Left ventricle myocardium inferior (tissue), 1 donor: ENCODE measurements at regions not wholly inside any gene's neighbourhood (a gene's known extent, or its start where the extent isn't known, plus 50 kb on each side); places are given as distances from the start of the nearest gene placed in this dataset.

Source experiments
- DNase-seq: peaks from one replicate; pipeline ENCODE4 v3.0.0-alpha.2; 2020
- H3K27ac ChIP-seq: fragments of 200-600 bp; replicated peaks from 2 replicates; pipeline ENCODE4 v1.8.0; 2021
- H3K27me3 ChIP-seq: fragments of 200-600 bp; 2 replicates; pipeline ENCODE4 v1.8.0; 2021; ENCODE audit warnings: low read depth
- H3K36me3 ChIP-seq: fragments of 200-600 bp; 2 replicates; pipeline ENCODE4 v1.8.0; 2021
- H3K4me1 ChIP-seq: fragments of 200-600 bp; 2 replicates; pipeline ENCODE4 v1.8.0; 2021
- H3K4me3 ChIP-seq: fragments of 200-600 bp; 2 replicates; pipeline ENCODE4 v1.8.0; 2021; ENCODE audit warnings: mild to moderate bottlenecking, moderate library complexity
- H3K9me3 ChIP-seq: fragments of 200-600 bp; replicated peaks from 2 replicates; pipeline ENCODE4 v1.8.0; 2021
- CTCF ChIP-seq: fragments of 200-600 bp; IDR thresholded peaks from 2 replicates; pipeline ENCODE4 v1.8.0; 2021; ENCODE audit warnings: antibody characterized with exemption, mild to moderate bottlenecking, borderline replicate concordance
- intact Hi-C: fragments of 100-400 bp; cut with micrococcal nuclease; formaldehyde crosslinking; loops from one replicate; pipeline ENCODE4 v1.11.0; 2022
- donor health status: DM: no; HTN: yes; CAD: no; lungs with severe emphysema.

- DNase-seq = no peak
- TF ChIP-seq CTCF = no peak
These were observed 112.6 kb downstream of the PDCL3 start for GRCh38 chr2:100675373-100675772.

GRCh38 chr2:100675855-100676254, 113.1 kb downstream of the PDCL3 start:
- Histone ChIP-seq H3K9me3 (no peaks in the 10 kb centered on the region), H3K27me3 (no peaks in the 10 kb centered on the region), H3K4me1 (peaks cover 23% of the 10 kb centered on the region), H3K27ac (no peak overlapping the region), H3K4me3 (no peak overlapping the region), H3K36me3 (no peaks in the 10 kb centered on the region)
- intact Hi-C loops = no loop called here
- TF ChIP-seq CTCF = no peak
- no peak for DNase-seq

More at GRCh38 chr2:100675373-100675772, 112.6 kb downstream of the PDCL3 start:
- H3K4me3 ChIP-seq = no peak overlapping the region
- no peaks in the 10 kb centered on the region for H3K9me3 ChIP-seq
- no peaks in the 10 kb centered on the region for H3K27me3 ChIP-seq
- intact Hi-C loops = no loop called here
- peaks cover 23% of the 10 kb centered on the region for H3K4me1 ChIP-seq
- no peak overlapping the region for H3K27ac ChIP-seq
- H3K36me3 ChIP-seq = no peaks in the 10 kb centered on the region

GRCh38 chr2:100676346-100676745, 113.6 kb downstream of the PDCL3 start:
- no peak for DNase-seq
- H3K27ac ChIP-seq = no peak overlapping the region
- no peaks in the 10 kb centered on the region for H3K9me3 ChIP-seq
- H3K36me3 ChIP-seq = no peaks in the 10 kb centered on the region
- TF ChIP-seq CTCF = no peak
- H3K4me3 ChIP-seq = no peak overlapping the region
- no peaks in the 10 kb centered on the region for H3K27me3 ChIP-seq
- intact Hi-C loops = no loop called here
- H3K4me1 ChIP-seq = peaks cover 23% of the 10 kb centered on the region

- Histone ChIP-seq H3K4me1 (peaks cover 18% of the 10 kb centered on the region), H3K27me3 (no peaks in the 10 kb centered on the region), H3K36me3 (no peaks in the 10 kb centered on the region), H3K27ac (no peak overlapping the region), H3K9me3 (no peaks in the 10 kb centered on the region), H3K4me3 (no peak overlapping the region)
- DNase-seq = no peak
- intact Hi-C loops = no loop called here
- no peak for TF ChIP-seq CTCF
These were observed 114.9 kb downstream of the PDCL3 start for GRCh38 chr2:100677611-100678185.

- Histone ChIP-seq H3K27ac (no peak overlapping the region), H3K27me3 (no peaks in the 10 kb centered on the region), H3K4me1 (peaks cover 6% of the 10 kb centered on the region), H3K9me3 (peaks cover 7% of the 10 kb centered on the region), H3K4me3 (no peak overlapping the region), H3K36me3 (no peaks in the 10 kb centered on the region)
- TF ChIP-seq CTCF = no peak
- intact Hi-C loops = no loop called here
- no peak for DNase-seq
These were observed 116.4 kb downstream of the PDCL3 start for GRCh38 chr2:100679211-100679610.
